K562 (cell line): ENCODE measurements at regions not wholly inside any gene's neighbourhood (a gene's known extent, or its start where the extent isn't known, plus 50 kb on each side); places are given as distances from the start of the nearest gene placed in this dataset.

ENCODE experiments used
- CLOCK ChIP-seq: fragments of 250-450 bp; sonication (Bioruptor Pico); IDR thresholded peaks from 2 replicates; pipeline ENCODE4 v1.4.0; 2020; ENCODE audit warnings: mild to moderate bottlenecking, moderate library complexity, borderline replicate concordance
- CTCF ChIP-seq, 3 experiments: IDR thresholded peaks in 2 of 3; conservative IDR thresholded peaks in 1 of 3; 2 replicates each; pipeline ENCODE4 v1.5.1; 2011 to 2012; ENCODE audit warnings: low read length in 3 of 3, mild to moderate bottlenecking in 3 of 3, control low read depth in 2 of 3, improper control_type of control experiment in 1 of 3, inconsistent platforms in 1 of 3, low read depth in 1 of 3, mixed read lengths in 1 of 3, moderate library complexity in 1 of 3; ENCODE audit not compliant: insufficient read depth in 2 of 3
- EZH2 ChIP-seq: IDR thresholded peaks from 2 replicates; pipeline ENCODE4 v1.6.1; 2012; ENCODE audit warnings: low read depth, mild to moderate bottlenecking, inconsistent platforms, low read length, borderline replicate concordance
- FOXA1 ChIP-seq: fragments of 450-650 bp; IDR thresholded peaks from 2 replicates; pipeline ENCODE4 v1.6.1; 2016; ENCODE audit warnings: mild to moderate bottlenecking, borderline replicate concordance
- GABPA ChIP-seq: fragments of 200-800 bp; sonication (Bioruptor generic); conservative IDR thresholded peaks from 2 replicates; pipeline ENCODE4 v1.6.1; 2016; ENCODE audit warnings: low read depth, missing genetic modification characterization, missing compliant biosample characterization
- HEY1 ChIP-seq: fragments of 250-450 bp; sonication (Bioruptor Pico); IDR thresholded peaks from 2 replicates; pipeline ENCODE4 v1.5.0; 2020; ENCODE audit warnings: mild to moderate bottlenecking, moderate library complexity, borderline replicate concordance
- KLF10 ChIP-seq: fragments of 250-450 bp; sonication (Bioruptor Pico); IDR thresholded peaks from 2 replicates; pipeline ENCODE4 v1.6.1; 2021; ENCODE audit warnings: matching md5 sums
- POLR2AphosphoS5 ChIP-seq: IDR thresholded peaks from 2 replicates; pipeline ENCODE4 v1.6.1; 2011; ENCODE audit warnings: mild to moderate bottlenecking, low read depth, low read length, moderate library complexity; ENCODE audit not compliant: control insufficient read depth, insufficient read depth
- REST ChIP-seq, 2 experiments: fragments of 450-650 bp; formaldehyde crosslinking in 1 of 2; IDR thresholded peaks; 2 replicates each; pipeline versions ENCODE4 v1.4.0 to v1.6.1; 2014 to 2020; ENCODE audit warnings: mild to moderate bottlenecking in 2 of 2, borderline replicate concordance in 1 of 2, low read depth in 1 of 2
- SIN3A ChIP-seq, 2 experiments: fragments of 150-350 bp in 1 of 2; IDR thresholded peaks; 2 replicates each; pipeline ENCODE4 v1.6.1; 2011 to 2016; ENCODE audit warnings: borderline replicate concordance in 2 of 2, low read depth in 2 of 2, low read length in 2 of 2, mild to moderate bottlenecking in 2 of 2, moderate library complexity in 2 of 2; ENCODE audit not compliant: control insufficient read depth in 1 of 2
- USF1 ChIP-seq: sonication (generic); formaldehyde crosslinking; IDR thresholded peaks from 2 replicates; pipeline ENCODE4 v1.9.0; 2022; ENCODE audit warnings: mild to moderate bottlenecking, missing genetic modification reagents
- ZNF263 ChIP-seq: sonication (generic); formaldehyde crosslinking; IDR thresholded peaks from 2 replicates; pipeline ENCODE4 v1.8.0; 2022; ENCODE audit warnings: mild to moderate bottlenecking, missing genetic modification reagents, borderline replicate concordance

- TF ChIP-seq EZH2 (no peak), GABPA (no peak), FOXA1 (no peak), CLOCK (CRISPR knock-in tag) (no peak), POLR2AphosphoS5 (no peak), CTCF (IDR thresholded peaks at IDR 0.05 in 2 of 3, conservative IDR thresholded peaks at IDR 0.05 in 1 of 3; ENCODE audit: insufficient read depth in 2 of 3, low read depth in 1 of 3, low read length in 3 of 3) (no peak), HEY1 (CRISPR knock-in tag) (no peak), KLF10 (CRISPR knock-in tag) (no peak), USF1 (CRISPR knock-in tag) (no peak), REST (IDR thresholded peaks at IDR 0.05; ENCODE audit: borderline replicate concordance) (no peak), REST (CRISPR knock-in tag; IDR thresholded peaks at IDR 0.05; ENCODE audit: low read depth) (no peak), SIN3A (IDR thresholded peaks at IDR 0.05; ENCODE audit: borderline replicate concordance in 2 of 2, control insufficient read depth in 1 of 2, low read depth in 2 of 2, low read length in 2 of 2) (no peak), ZNF263 (CRISPR knock-in tag) (no peak)
These were observed 94.5 kb upstream of the OBI1 start for GRCh38 chr13:78753435-78753834.
